ENCODE measurements at regions not wholly inside any gene's neighbourhood (a gene's known extent, or its start where the extent isn't known, plus 50 kb on each side); places are given as distances from the start of the nearest gene placed in this dataset.
A peak's percentile ranks its signal among the peaks of the same experiment; 100 is the strongest.

- DNase-seq (ENCODE audit: low read depth) = no peak
- TF ChIP-seq CTCF (conservative IDR thresholded peaks at IDR 0.05; ENCODE audit: low read length) = no peak
- no peak overlapping the region for H3K4me3 ChIP-seq (ENCODE audit: low read length)
These were observed 95.3 kb downstream of the SEM1 start for GRCh38 chr7:96614154-96614867.

- no peak for DNase-seq (ENCODE audit: low read depth)
- no peak for TF ChIP-seq CTCF (conservative IDR thresholded peaks at IDR 0.05; ENCODE audit: low read length)
- no peak overlapping the region for H3K4me3 ChIP-seq (ENCODE audit: low read length)
These were observed 97.6 kb downstream of the SEM1 start for GRCh38 chr7:96612034-96612433.

GRCh38 chr7:96605045-96605716, 104.5 kb downstream of the SEM1 start:
- TF ChIP-seq CTCF (conservative IDR thresholded peaks at IDR 0.05; ENCODE audit: low read length) = no peak
- DNase-seq (ENCODE audit: low read depth) = no peak
- no peak overlapping the region for H3K4me3 ChIP-seq (ENCODE audit: low read length)

GRCh38 chr7:96599288-96599936, 110.2 kb downstream of the SEM1 start:
- H3K4me3 ChIP-seq (ENCODE audit: low read length) = no peak overlapping the region
- no peak for DNase-seq (ENCODE audit: low read depth)
- TF ChIP-seq CTCF (conservative IDR thresholded peaks at IDR 0.05; ENCODE audit: low read length) = no peak

- no peak for DNase-seq (ENCODE audit: low read depth)
- no peak overlapping the region for H3K4me3 ChIP-seq (ENCODE audit: low read length)
- TF ChIP-seq CTCF (conservative IDR thresholded peaks at IDR 0.05; ENCODE audit: low read length) = no peak
These were observed 111.2 kb downstream of the SEM1 start for GRCh38 chr7:96598421-96598820.

GRCh38 chr7:96596120-96596826, 113.4 kb downstream of the SEM1 start:
- DNase-seq (ENCODE audit: low read depth) = peak; percentile 13

More at GRCh38 chr7:96596120-96596826, 113.4 kb downstream of the SEM1 start:
- no peak; the same call in 1 of the 2 replicates for TF ChIP-seq CTCF (conservative IDR thresholded peaks at IDR 0.05; ENCODE audit: low read length)
- no peak overlapping the region for H3K4me3 ChIP-seq (ENCODE audit: low read length)

Data from AG10803 (cell line).